ENCODE measurements at regions not wholly inside any gene's neighbourhood (a gene's known extent, or its start where the extent isn't known, plus 50 kb on each side); places are given as distances from the start of the nearest gene placed in this dataset.

- intact Hi-C loops (cut with micrococcal nuclease), result no loop called here
- DNase-seq (no peak), ATAC-seq (no peak)
Measured at GRCh38 chr1:86296305-86297205, 99.6 kb downstream of the ODF2L start.

GRCh38 chr1:86289746-86290145, 106.4 kb downstream of the ODF2L start:
- intact Hi-C loops (cut with micrococcal nuclease), result no loop called here
- DNase-seq, result no peak
- ATAC-seq, result no peak

GRCh38 chr1:86289161-86289560, 107.0 kb downstream of the ODF2L start:
- intact Hi-C loops (cut with micrococcal nuclease), result no loop called here
- DNase-seq, result no peak
- no peak for ATAC-seq

- intact Hi-C loops (cut with micrococcal nuclease), result no loop called here
- ATAC-seq (no peak), DNase-seq (no peak)
Measured at GRCh38 chr1:86288586-86289147, 107.5 kb downstream of the ODF2L start.

GRCh38 chr1:86285796-86286195, 110.3 kb downstream of the ODF2L start:
- intact Hi-C loops (cut with micrococcal nuclease), result no loop called here
- ATAC-seq (no peak), DNase-seq (no peak)

GRCh38 chr1:86282611-86283010, 113.5 kb downstream of the ODF2L start:
- intact Hi-C loops (cut with micrococcal nuclease), result no loop called here

GRCh38 chr1:86277936-86278335, 118.2 kb downstream of the ODF2L start:
- no peak for DNase-seq
- ATAC-seq, result no peak
- intact Hi-C loops (cut with micrococcal nuclease), result no loop called here

More at GRCh38 chr1:86282611-86283010, 113.5 kb downstream of the ODF2L start:
- no peak for ATAC-seq
- DNase-seq, result no peak

GRCh38 chr1:86273066-86273465, 116.5 kb upstream of the COL24A1 start:
- ATAC-seq (no peak), DNase-seq (no peak)
- intact Hi-C loops (cut with micrococcal nuclease), result no loop called here

- intact Hi-C loops (cut with micrococcal nuclease), result no loop called here
Measured at GRCh38 chr1:86272083-86272482, 115.5 kb upstream of the COL24A1 start.

GRCh38 chr1:86271046-86271445, 114.5 kb upstream of the COL24A1 start:
- ATAC-seq, result no peak
- no peak for DNase-seq
- intact Hi-C loops (cut with micrococcal nuclease), result no loop called here

More at GRCh38 chr1:86272083-86272482, 115.5 kb upstream of the COL24A1 start:
- no peak for DNase-seq
- no peak for ATAC-seq

GRCh38 chr1:86263101-86263500, 106.5 kb upstream of the COL24A1 start:
- no peak for ATAC-seq
- DNase-seq, result no peak
- intact Hi-C loops (cut with micrococcal nuclease), result no loop called here

- DNase-seq (no peak), ATAC-seq (no peak)
- intact Hi-C loops (cut with micrococcal nuclease), result no loop called here
Measured at GRCh38 chr1:86260476-86260875, 103.9 kb upstream of the COL24A1 start.

- intact Hi-C loops (cut with micrococcal nuclease), result no loop called here
- ATAC-seq (no peak), DNase-seq (no peak)
Measured at GRCh38 chr1:86259390-86259789, 102.8 kb upstream of the COL24A1 start.

- no peak for DNase-seq
- no peak for ATAC-seq
- intact Hi-C loops (cut with micrococcal nuclease), result no loop called here
Measured at GRCh38 chr1:86258101-86258500, 101.5 kb upstream of the COL24A1 start.

- no peak for ATAC-seq
- intact Hi-C loops (cut with micrococcal nuclease), result no loop called here
- no peak for DNase-seq
Measured at GRCh38 chr1:86247597-86248279, 91.2 kb upstream of the COL24A1 start.

GRCh38 chr1:86245566-86246190, 89.1 kb upstream of the COL24A1 start:
- no peak for DNase-seq
- no peak for ATAC-seq
- intact Hi-C loops (cut with micrococcal nuclease), result no loop called here

- no peak for DNase-seq
- ATAC-seq, result no peak
- intact Hi-C loops (cut with micrococcal nuclease), result no loop called here
Measured at GRCh38 chr1:86239894-86240293, 83.3 kb upstream of the COL24A1 start.

- ATAC-seq (no peak), DNase-seq (no peak)
Measured at GRCh38 chr1:86239490-86239889, 82.9 kb upstream of the COL24A1 start.

GRCh38 chr1:86238226-86238625, 81.7 kb upstream of the COL24A1 start:
- ATAC-seq, result no peak
- intact Hi-C loops (cut with micrococcal nuclease), result no loop called here
- no peak for DNase-seq

More at GRCh38 chr1:86239490-86239889, 82.9 kb upstream of the COL24A1 start:
- intact Hi-C loops (cut with micrococcal nuclease), result no loop called here

GRCh38 chr1:86235852-86236251, 79.3 kb upstream of the COL24A1 start:
- no peak for ATAC-seq
- intact Hi-C loops (cut with micrococcal nuclease), result no loop called here
- DNase-seq, result no peak
